ENCODE measurements at regions not wholly inside any gene's neighbourhood (a gene's known extent, or its start where the extent isn't known, plus 50 kb on each side); places are given as distances from the start of the nearest gene placed in this dataset.
"Not testable (repeated sequence)": the region's sequence is repeated elsewhere in the genome, so short reads cannot be mapped to it uniquely, and the experiment has no call there.

- DNase-seq (ENCODE audit: insufficient read length, low spot score); FAIRE-seq: not testable (repeated sequence)
Measured at GRCh38 chr7:86375602-86376001, 268.1 kb upstream of the GRM3 start.

- no peak for DNase-seq (ENCODE audit: insufficient read length, low spot score)
Measured at GRCh38 chr7:86372262-86372661, 271.4 kb upstream of the GRM3 start.

GRCh38 chr7:86366946-86367345 lies 276.8 kb upstream of the GRM3 start:
- DNase-seq (ENCODE audit: insufficient read length, low spot score) = no peak
- no peak for FAIRE-seq

More at GRCh38 chr7:86372262-86372661, 271.4 kb upstream of the GRM3 start:
- FAIRE-seq = no peak

GRCh38 chr7:86340407-86340806 lies 303.3 kb upstream of the GRM3 start:
- DNase-seq (ENCODE audit: insufficient read length, low spot score); FAIRE-seq: not testable (repeated sequence)

GRCh38 chr7:86339051-86339450 lies 304.7 kb upstream of the GRM3 start:
- DNase-seq (ENCODE audit: insufficient read length, low spot score) (no peak), FAIRE-seq (no peak)

- FAIRE-seq = no peak
- no peak for DNase-seq (ENCODE audit: insufficient read length, low spot score)
Measured at GRCh38 chr7:86328801-86329433, 314.8 kb upstream of the GRM3 start.

GRCh38 chr7:86326847-86327246 lies 316.9 kb upstream of the GRM3 start:
- no peak for DNase-seq (ENCODE audit: insufficient read length, low spot score)
- FAIRE-seq = no peak

GRCh38 chr7:86320889-86321288 lies 322.8 kb upstream of the GRM3 start:
- DNase-seq (ENCODE audit: insufficient read length, low spot score) (no peak), FAIRE-seq (no peak)

- DNase-seq (ENCODE audit: insufficient read length, low spot score) = no peak
- no peak for FAIRE-seq
Measured at GRCh38 chr7:86320341-86320740, 323.4 kb upstream of the GRM3 start.

GRCh38 chr7:86313842-86314241 lies 329.9 kb upstream of the GRM3 start:
- FAIRE-seq = no peak
- no peak for DNase-seq (ENCODE audit: insufficient read length, low spot score)

- FAIRE-seq (no peak), DNase-seq (ENCODE audit: insufficient read length, low spot score) (no peak)
Measured at GRCh38 chr7:86301301-86301700, 342.4 kb upstream of the GRM3 start.

- no peak for DNase-seq (ENCODE audit: insufficient read length, low spot score)
- no peak for FAIRE-seq
Measured at GRCh38 chr7:86295526-86295925, 348.2 kb upstream of the GRM3 start.

GRCh38 chr7:86282014-86282682 lies 361.6 kb upstream of the GRM3 start:
- FAIRE-seq = no peak
- no peak for DNase-seq (ENCODE audit: insufficient read length, low spot score)

GRCh38 chr7:86280150-86280549 lies 363.6 kb upstream of the GRM3 start:
- no peak for FAIRE-seq
- DNase-seq (ENCODE audit: insufficient read length, low spot score) = no peak

- no peak for FAIRE-seq
- DNase-seq (ENCODE audit: insufficient read length, low spot score) = no peak
Measured at GRCh38 chr7:86262781-86263180, 380.9 kb upstream of the GRM3 start.

- FAIRE-seq (no peak), DNase-seq (ENCODE audit: insufficient read length, low spot score) (no peak)
Measured at GRCh38 chr7:86257894-86258293, 385.8 kb upstream of the GRM3 start.

GRCh38 chr7:86252406-86252805 lies 391.3 kb upstream of the GRM3 start:
- FAIRE-seq = no peak
- DNase-seq (ENCODE audit: insufficient read length, low spot score) = no peak

- no peak for FAIRE-seq
Measured at GRCh38 chr7:86248977-86249376, 394.7 kb upstream of the GRM3 start.

GRCh38 chr7:86243171-86243570 lies 400.5 kb upstream of the GRM3 start:
- no peak for FAIRE-seq
- DNase-seq (ENCODE audit: insufficient read length, low spot score) = no peak

More at GRCh38 chr7:86248977-86249376, 394.7 kb upstream of the GRM3 start:
- DNase-seq (ENCODE audit: insufficient read length, low spot score) = no peak

GRCh38 chr7:86226191-86226590 lies 417.5 kb upstream of the GRM3 start:
- DNase-seq (ENCODE audit: insufficient read length, low spot score) (no peak), FAIRE-seq (no peak)

- no peak for FAIRE-seq
- DNase-seq (ENCODE audit: insufficient read length, low spot score) = no peak
Measured at GRCh38 chr7:86222806-86223205, 420.9 kb upstream of the GRM3 start.

- FAIRE-seq = no peak
- no peak for DNase-seq (ENCODE audit: insufficient read length, low spot score)
Measured at GRCh38 chr7:86214734-86215133, 429.0 kb upstream of the GRM3 start.

All from HTR-8/SVneo (cell line).